GM21723 (cell line): ENCODE measurements at regions not wholly inside any gene's neighbourhood (a gene's known extent, or its start where the extent isn't known, plus 50 kb on each side); places are given as distances from the start of the nearest gene placed in this dataset.
"Not testable (repeated sequence)": the region's sequence is repeated elsewhere in the genome, so short reads cannot be mapped to it uniquely, and the experiment has no call there.

Experiments used
- ATAC-seq: cut with Tn5 transposase; IDR thresholded peaks from one replicate; pipeline ENCODE4 v1.9.1; 2021; ENCODE audit warnings: mild to moderate bottlenecking, moderate library complexity; ENCODE audit not compliant: unreplicated experiment

DNA sequence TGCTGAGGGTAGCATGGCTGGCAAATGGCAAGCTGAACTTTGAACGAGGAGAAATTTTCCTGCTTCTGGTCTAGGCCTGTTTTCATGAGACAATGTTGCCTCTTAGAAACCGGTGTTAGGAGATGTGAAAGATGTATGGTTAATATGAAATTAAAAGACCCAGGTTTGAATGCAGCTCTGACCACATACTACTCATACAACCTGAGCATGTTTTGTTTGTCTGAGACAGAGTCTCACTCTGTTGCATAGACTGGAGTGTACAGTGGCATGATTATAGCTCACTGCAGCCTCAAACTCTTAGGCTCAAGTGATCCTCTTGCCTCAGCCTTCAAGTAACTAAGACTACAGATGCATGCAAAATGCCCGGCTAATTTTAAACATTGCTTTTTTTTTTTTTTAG lies 193.4 kb upstream of the FZD8 start:
- no peak for ATAC-seq

- no peak for ATAC-seq
These were observed 192.9 kb upstream of the FZD8 start for GRCh38 chr10:35834877-35835494.

DNA sequence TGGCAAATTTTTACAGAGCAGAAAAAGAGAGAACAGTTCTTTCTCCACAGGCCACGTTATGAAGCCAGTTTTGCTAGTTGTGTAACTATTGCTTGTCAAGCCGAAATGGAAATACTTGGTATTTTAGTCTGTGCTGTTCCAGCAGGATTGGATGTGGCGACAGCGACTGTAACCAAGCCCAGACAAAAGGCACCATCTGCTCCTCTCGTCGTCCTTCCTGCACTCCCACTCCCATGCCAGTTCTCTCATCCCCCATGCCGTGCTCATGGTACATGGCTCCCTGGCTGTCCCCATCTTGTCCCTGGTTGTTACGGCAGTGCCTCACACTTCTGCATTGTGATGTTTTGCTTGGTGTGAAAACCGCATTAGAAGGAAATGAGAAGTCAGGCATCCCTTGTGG lies 185.7 kb upstream of the FZD8 start:
- ATAC-seq, result no peak

DNA sequence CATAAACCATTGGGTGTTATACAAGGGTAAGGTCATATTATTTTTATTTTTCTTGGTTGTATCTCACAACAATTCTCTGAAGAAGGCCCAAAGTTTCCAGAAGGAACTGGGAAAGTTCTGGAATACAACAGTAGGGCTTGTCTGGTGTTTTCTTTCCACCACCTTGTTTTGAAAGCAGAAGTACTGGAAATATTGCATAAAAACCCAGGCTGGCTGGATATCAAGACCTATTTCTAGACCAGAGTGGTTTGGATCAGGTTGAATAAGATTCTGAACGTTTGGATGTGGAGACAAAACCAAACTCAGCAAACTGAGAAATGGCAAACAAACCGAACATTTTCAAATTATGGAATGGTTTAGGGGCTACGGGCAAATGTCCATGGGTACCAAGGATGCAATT lies 182.6 kb upstream of the FZD8 start:
- no peak for ATAC-seq

- no peak for ATAC-seq
These were observed 180.2 kb upstream of the FZD8 start for GRCh38 chr10:35822316-35822715.

DNA sequence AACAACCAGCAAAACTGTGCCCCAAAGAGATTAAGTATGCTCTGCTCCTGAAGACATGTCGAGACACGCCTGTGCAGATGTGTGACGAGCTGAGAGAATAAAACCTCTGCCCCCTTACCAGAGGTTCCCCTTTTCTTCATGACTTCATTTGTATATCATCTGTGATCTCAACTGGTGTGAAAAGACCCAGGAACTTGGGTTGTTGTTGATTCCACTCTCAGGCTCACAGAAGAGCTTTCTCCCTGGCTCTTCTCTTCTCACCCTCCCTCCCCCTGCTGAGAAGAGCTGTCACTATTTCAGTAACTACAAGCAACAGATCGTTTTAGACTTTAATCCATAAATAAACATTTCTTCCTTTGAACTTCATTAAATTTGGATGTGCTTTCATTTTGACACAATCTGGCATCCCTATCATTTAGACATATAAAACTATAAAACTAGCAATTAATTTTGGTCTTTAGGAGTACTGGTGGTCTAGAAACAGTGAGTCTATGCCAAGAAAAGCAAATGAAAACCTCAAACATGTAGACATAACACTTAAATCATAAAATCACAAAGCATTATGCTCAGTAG lies 179.3 kb upstream of the FZD8 start:
- ATAC-seq, result no peak

DNA sequence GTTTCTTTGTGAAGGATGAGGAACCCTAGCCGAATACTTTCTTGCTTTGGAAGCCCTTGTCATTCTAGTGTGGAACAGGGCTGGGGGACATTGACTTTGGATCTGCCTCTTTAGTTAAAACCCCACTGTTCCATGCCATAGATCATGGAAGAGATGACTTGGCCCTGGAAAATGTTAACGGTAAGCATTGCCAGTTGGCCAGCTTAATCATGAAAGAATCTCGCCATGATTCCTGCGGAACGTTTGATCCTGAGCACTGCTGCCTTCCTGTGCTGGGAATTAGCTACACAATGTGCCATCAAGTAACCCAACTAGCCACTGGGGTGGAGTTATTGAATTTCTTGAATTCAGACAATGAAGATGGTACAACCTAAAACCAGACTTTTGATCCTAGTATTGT lies 177.6 kb upstream of the FZD8 start:
- no peak for ATAC-seq

- ATAC-seq, result no peak
These were observed 176.9 kb upstream of the FZD8 start for GRCh38 chr10:35819011-35819410.

- not testable (repeated sequence) for ATAC-seq
These were observed 175.0 kb upstream of the FZD8 start for GRCh38 chr10:35817109-35817508.

DNA sequence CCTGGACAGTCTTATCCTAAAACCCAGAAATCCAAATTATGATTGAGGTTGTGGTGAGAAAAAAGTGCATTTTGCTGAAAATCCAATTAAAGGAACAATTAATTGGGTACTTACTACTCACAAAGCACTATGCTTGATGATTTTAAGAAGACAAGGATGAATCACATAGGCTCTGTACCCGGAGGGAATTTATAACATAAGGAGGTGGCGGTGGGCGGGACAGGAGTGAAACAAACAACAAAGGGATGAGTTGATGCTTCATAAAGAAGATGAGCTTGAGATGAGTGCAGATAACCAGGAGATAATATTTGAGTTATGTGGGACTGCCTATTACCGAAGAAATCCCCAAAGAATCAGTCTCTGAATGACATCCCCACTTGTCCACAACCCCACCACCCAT lies 171.1 kb upstream of the FZD8 start:
- no peak for ATAC-seq

DNA sequence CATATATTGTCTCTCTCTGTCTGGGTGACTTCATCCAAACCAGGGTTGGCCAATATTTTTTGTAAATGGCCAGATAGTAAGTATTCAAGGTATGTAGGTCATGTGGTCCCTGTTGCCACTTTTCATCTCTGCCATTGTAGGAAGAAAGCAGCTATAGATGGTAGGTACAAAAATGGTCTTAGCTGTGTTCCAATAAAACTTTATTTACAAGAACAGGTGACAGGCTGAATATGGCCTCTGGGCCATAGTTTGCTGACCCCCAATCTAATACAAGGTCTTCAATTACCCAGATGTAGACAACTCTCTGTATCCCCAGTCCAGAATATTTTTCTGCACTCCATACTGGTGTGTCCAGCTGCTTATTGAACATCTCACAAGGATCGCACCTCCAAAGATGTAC lies 166.2 kb upstream of the FZD8 start:
- ATAC-seq, result no peak

DNA sequence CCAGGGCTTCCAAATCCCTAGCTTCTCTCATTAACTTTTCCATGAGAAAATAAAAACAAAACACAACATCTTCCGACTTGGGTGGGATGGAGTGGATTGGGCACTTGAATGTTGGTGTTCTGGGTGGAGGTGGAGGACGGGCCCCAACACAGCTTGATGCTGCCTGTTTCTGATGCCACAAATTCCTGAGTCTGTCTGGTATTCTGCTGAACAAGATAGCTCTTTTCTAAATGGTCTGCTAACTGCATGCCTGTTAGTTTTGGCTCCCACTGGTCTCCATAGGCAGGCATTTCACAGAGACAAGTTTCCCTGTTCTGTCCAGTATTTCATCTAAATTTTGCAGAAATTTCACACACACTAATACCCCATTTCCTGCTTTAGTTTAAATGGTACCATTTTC lies 160.9 kb upstream of the FZD8 start:
- no peak for ATAC-seq

DNA sequence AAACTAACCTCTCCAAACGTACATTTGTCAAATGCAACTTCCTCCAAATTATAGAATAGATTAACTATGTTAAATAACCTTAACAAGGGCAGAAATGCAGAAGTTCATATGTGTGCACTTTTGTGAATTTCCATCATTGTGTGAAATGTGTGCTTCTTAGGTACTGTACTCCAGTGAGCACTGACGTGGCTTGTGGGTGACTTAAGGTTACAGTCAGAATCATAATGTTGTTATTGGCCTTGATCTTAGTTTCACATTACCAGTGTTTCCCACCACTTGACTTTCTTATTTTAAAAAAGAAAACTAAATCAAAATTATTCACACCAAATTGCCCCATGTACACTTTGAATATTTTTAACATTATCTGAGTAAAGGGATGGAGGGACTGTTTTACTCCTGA lies 155.1 kb upstream of the FZD8 start:
- no peak for ATAC-seq

GRCh38 chr10:35795131-35795824 lies 153.2 kb upstream of the FZD8 start:
- ATAC-seq, result no peak

GRCh38 chr10:35794703-35795102 lies 152.6 kb upstream of the FZD8 start:
- ATAC-seq, result no peak

- no peak for ATAC-seq
These were observed 150.2 kb upstream of the FZD8 start for GRCh38 chr10:35792291-35792690.

- no peak for ATAC-seq
These were observed 147.9 kb upstream of the FZD8 start for GRCh38 chr10:35789996-35790395.

- no peak for ATAC-seq
These were observed 142.7 kb upstream of the FZD8 start for GRCh38 chr10:35784751-35785150.

DNA sequence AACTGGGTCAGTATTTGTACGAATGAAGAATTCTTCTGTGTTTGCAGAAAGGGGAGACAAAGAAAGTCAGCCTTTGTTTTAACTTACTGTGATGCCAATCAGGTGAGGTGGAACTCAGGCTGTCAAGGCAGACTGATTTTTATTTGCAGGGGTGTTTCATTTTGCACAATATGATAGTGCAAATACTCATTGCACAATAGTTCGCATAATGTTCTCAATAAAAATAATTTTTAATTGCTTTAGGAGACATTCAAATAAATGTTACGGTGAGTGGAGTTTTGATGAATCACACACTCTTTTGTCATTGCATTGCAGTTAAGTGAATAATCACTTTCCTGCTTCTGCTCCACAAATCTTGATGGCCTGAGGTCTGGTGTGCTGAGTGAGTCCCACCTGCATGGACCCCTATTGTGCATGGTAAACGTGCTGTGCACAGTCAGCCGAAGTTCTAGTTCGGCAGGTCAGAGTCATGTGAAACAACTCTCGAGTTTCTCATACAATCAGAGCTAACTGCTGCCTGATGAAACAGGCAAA lies 141.3 kb upstream of the FZD8 start:
- ATAC-seq, result no peak

DNA sequence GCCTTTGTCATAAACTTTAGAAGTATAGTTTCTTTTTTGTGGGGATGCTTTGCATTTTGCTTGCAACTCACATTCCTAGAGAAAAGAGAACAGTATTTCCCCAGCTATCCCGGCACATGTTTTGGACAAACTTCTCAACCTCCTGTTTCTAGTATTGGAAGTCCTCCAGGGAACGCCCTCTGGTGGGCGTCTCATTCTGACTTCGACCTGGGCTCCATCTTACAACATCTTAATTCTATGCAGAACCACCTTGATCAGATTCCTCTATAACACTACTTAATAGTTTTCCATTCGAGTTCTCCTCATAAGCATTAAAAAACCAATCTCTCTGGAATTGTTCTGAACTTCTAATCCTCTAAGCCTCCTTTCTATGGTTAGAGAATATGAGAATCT lies 139.5 kb upstream of the FZD8 start:
- no peak for ATAC-seq

DNA sequence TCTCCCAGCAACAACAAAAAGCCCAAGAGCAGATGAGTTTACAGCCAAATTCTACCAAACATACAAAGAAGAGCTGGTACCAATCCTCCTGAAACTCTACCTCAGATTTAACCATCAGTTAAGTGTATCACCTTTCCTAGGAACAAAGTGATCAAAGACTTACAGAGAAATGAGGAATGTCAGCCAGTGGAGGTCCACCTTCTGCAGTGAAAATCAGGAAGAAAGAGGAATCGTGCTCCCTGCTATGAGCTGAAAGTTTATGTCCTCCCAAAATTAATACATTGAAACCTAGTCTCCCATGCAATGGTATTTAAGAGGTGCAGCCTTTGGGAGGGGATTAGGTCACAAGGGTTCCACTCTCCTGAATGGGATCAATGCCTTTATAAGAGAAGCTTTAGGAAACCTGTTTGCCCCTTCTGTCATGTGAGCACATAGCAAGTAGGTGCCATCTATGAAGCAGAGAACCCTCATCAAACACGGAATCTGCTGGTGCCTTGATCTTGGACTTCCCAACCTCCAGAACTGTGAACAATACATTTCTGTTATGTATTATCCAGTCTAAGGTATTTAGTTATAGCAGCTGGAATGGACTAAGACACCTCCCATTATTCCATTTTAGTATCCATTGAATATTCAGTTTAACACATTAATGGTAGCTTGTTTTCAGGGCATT lies 139.0 kb upstream of the FZD8 start:
- no peak for ATAC-seq

DNA sequence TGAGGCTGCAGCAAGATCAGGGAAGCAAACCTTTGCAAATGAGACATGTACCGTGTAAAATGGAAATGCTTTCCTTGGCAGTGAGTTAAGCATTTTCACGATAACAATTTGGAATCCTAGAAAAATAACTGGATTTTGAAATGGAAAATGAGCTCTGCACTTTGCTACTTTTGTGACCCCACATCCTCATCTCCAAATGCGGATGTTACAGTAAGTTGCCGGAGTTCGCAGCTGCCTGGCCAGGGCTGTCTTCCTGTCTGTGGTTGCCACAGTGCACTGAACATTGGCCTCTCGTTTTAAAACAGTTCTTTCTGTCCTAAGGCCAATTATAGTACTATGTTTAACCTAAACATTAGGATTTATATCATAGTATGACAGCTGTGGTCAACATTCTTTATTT lies 136.2 kb upstream of the FZD8 start:
- no peak for ATAC-seq
